HG03097 (cell line): ENCODE measurements at regions not wholly inside any gene's neighbourhood (a gene's known extent, or its start where the extent isn't known, plus 50 kb on each side); places are given as distances from the start of the nearest gene placed in this dataset.

Source experiments
- ATAC-seq: cut with Tn5 transposase; IDR thresholded peaks from one replicate; pipeline ENCODE4 v1.9.1; 2021; ENCODE audit not compliant: unreplicated experiment, low FRiP score

GRCh38 chr1:209074575-209075250 is 508.8 kb upstream of the CAMK1G start:
- no peak for ATAC-seq

GRCh38 chr1:209076688-209077087 is 506.8 kb upstream of the CAMK1G start:
- ATAC-seq: no peak

GRCh38 chr1:209080170-209080781 is 503.2 kb upstream of the CAMK1G start:
- ATAC-seq: no peak

GRCh38 chr1:209086486-209087192 is 496.9 kb upstream of the CAMK1G start:
- peak; percentile 94 for ATAC-seq

- no peak for ATAC-seq
Observed at GRCh38 chr1:209094384-209094783, 489.1 kb upstream of the CAMK1G start.

- no peak for ATAC-seq
Observed at GRCh38 chr1:209095627-209096595, 487.6 kb upstream of the CAMK1G start.

GRCh38 chr1:209100460-209100859 is 483.1 kb upstream of the CAMK1G start:
- ATAC-seq: no peak

GRCh38 chr1:209101106-209101505 is 482.4 kb upstream of the CAMK1G start:
- ATAC-seq: no peak

- ATAC-seq: no peak
Observed at GRCh38 chr1:209102120-209102519, 481.4 kb upstream of the CAMK1G start.

GRCh38 chr1:209102531-209102930 is 481.0 kb upstream of the CAMK1G start:
- no peak for ATAC-seq

- ATAC-seq: no peak
Observed at GRCh38 chr1:209103092-209103491, 480.4 kb upstream of the CAMK1G start.

GRCh38 chr1:209104646-209105045 is 478.9 kb upstream of the CAMK1G start:
- no peak for ATAC-seq

GRCh38 chr1:209105701-209106100 is 477.8 kb upstream of the CAMK1G start:
- ATAC-seq: no peak

GRCh38 chr1:209106237-209106741 is 477.2 kb upstream of the CAMK1G start:
- ATAC-seq: no peak

- ATAC-seq: no peak
Observed at GRCh38 chr1:209106861-209107260, 476.7 kb upstream of the CAMK1G start.

GRCh38 chr1:209107535-209107934 is 476.0 kb upstream of the CAMK1G start:
- peak; percentile 58 for ATAC-seq

GRCh38 chr1:209109001-209109785 is 474.3 kb upstream of the CAMK1G start:
- ATAC-seq: no peak

- ATAC-seq: no peak
Observed at GRCh38 chr1:209113521-209113920, 470.0 kb upstream of the CAMK1G start.

GRCh38 chr1:209116705-209117104 is 466.8 kb upstream of the CAMK1G start:
- no peak for ATAC-seq

GRCh38 chr1:209123601-209124000 is 459.9 kb upstream of the CAMK1G start:
- ATAC-seq: no peak
